Calu3 (cell line): ENCODE measurements at regions not wholly inside any gene's neighbourhood (a gene's known extent, or its start where the extent isn't known, plus 50 kb on each side); places are given as distances from the start of the nearest gene placed in this dataset.

Experiments
- BruUV-seq: library from RNA; stranded (reverse); fragments of 400-500 nt; replicated peaks from 2 replicates; lab custom pipeline; 2021; lab: Mats Ljungman, UMichigan
- CTCF ChIA-PET: fragments of 300-600 bp; sonication (Branson Sonifier 250); formaldehyde crosslinking; loops from one replicate; lab custom pipeline; 2022; ENCODE audit warnings: antibody characterized with exemption; lab: Charles Lee
- DNase-seq: peaks from one replicate; pipeline ENCODE4 v3.0.0; 2022
- H3K27ac Mint-ChIP-seq: one replicate; pipeline ENCODE4 v1.8.0; 2022; ENCODE audit warnings: mixed read lengths; ENCODE audit not compliant: unreplicated experiment
- H3K27me3 Mint-ChIP-seq: one replicate; pipeline ENCODE4 v1.8.0; 2022; ENCODE audit warnings: mixed read lengths; ENCODE audit not compliant: unreplicated experiment
- H3K36me3 Mint-ChIP-seq: one replicate; pipeline ENCODE4 v1.8.0; 2022; ENCODE audit warnings: mild to moderate bottlenecking, moderate library complexity, mixed read lengths; ENCODE audit not compliant: insufficient read depth, unreplicated experiment
- H3K4me1 Mint-ChIP-seq: one replicate; pipeline ENCODE4 v1.8.0; 2022; ENCODE audit warnings: mild to moderate bottlenecking, low read depth, mixed read lengths; ENCODE audit not compliant: unreplicated experiment
- H3K4me3 Mint-ChIP-seq: one replicate; pipeline ENCODE4 v1.8.0; 2022; ENCODE audit warnings: mild to moderate bottlenecking, low read depth, moderate library complexity, mixed read lengths; ENCODE audit not compliant: unreplicated experiment
- H3K9me3 Mint-ChIP-seq: one replicate; pipeline ENCODE4 v1.8.0; 2022; ENCODE audit warnings: low read depth, mixed read lengths; ENCODE audit not compliant: unreplicated experiment
- CTCF ChIP-seq: fragments of 200-600 bp; IDR thresholded peaks from one replicate; pipeline ENCODE4 v1.8.0; 2022; ENCODE audit warnings: antibody characterized with exemption; ENCODE audit not compliant: unreplicated experiment
- intact Hi-C: fragments of 100-400 bp; cut with micrococcal nuclease; formaldehyde crosslinking; loops from one replicate; pipeline ENCODE4 v1.10.0; 2022; ENCODE audit not compliant: unreplicated experiment

- H3K4me1 Mint-ChIP-seq: no peaks in the 10 kb centered on the region
- DNase-seq: no peak
- H3K27ac Mint-ChIP-seq: no peak overlapping the region
- peaks cover 9% of the 10 kb centered on the region for H3K9me3 Mint-ChIP-seq
- intact Hi-C loops: no loop called here
- no peak for TF ChIP-seq CTCF
- H3K4me3 Mint-ChIP-seq: no peak overlapping the region
- CTCF ChIA-PET: interaction anchor here (0.9 kb wide), 1 partner anchor 39 kb away, joined by 3 read pairs; no protein-coding TSS in a partner anchor
- H3K27me3 Mint-ChIP-seq: no peaks in the 10 kb centered on the region
- BruUV-seq: no TSS peak
- no peaks in the 10 kb centered on the region for H3K36me3 Mint-ChIP-seq
Observed at GRCh38 chr12:78269620-78270019, 438.9 kb downstream of the NAV3 start.

- no peak for DNase-seq
- H3K4me3 Mint-ChIP-seq: no peak overlapping the region
- peaks cover 13% of the 10 kb centered on the region for H3K9me3 Mint-ChIP-seq
- intact Hi-C loops: no loop called here
- H3K27me3 Mint-ChIP-seq: no peaks in the 10 kb centered on the region
- no peak for TF ChIP-seq CTCF
- CTCF ChIA-PET: no interaction called here
- no peaks in the 10 kb centered on the region for H3K36me3 Mint-ChIP-seq
- H3K27ac Mint-ChIP-seq: no peak overlapping the region
- no TSS peak for BruUV-seq
- H3K4me1 Mint-ChIP-seq: no peaks in the 10 kb centered on the region
Observed at GRCh38 chr12:78271546-78271945, 440.9 kb downstream of the NAV3 start.

- H3K9me3 Mint-ChIP-seq: peaks cover 20% of the 10 kb centered on the region
- no peak overlapping the region for H3K27ac Mint-ChIP-seq
- no TSS peak for BruUV-seq
- TF ChIP-seq CTCF: no peak
- H3K27me3 Mint-ChIP-seq: no peaks in the 10 kb centered on the region
- no peaks in the 10 kb centered on the region for H3K36me3 Mint-ChIP-seq
- CTCF ChIA-PET: no interaction called here
- intact Hi-C loops: no loop called here
- no peak for DNase-seq
- H3K4me1 Mint-ChIP-seq: no peaks in the 10 kb centered on the region
- no peak overlapping the region for H3K4me3 Mint-ChIP-seq
Observed at GRCh38 chr12:78275886-78276285, 445.2 kb downstream of the NAV3 start.

- no peaks in the 10 kb centered on the region for H3K36me3 Mint-ChIP-seq
- peaks cover 17% of the 10 kb centered on the region for H3K9me3 Mint-ChIP-seq
- H3K27ac Mint-ChIP-seq: no peak overlapping the region
- H3K27me3 Mint-ChIP-seq: no peaks in the 10 kb centered on the region
- no TSS peak for BruUV-seq
- CTCF ChIA-PET: no interaction called here
- DNase-seq: no peak
- TF ChIP-seq CTCF: no peak
- intact Hi-C loops: no loop called here
- no peak overlapping the region for H3K4me3 Mint-ChIP-seq
- no peaks in the 10 kb centered on the region for H3K4me1 Mint-ChIP-seq
Observed at GRCh38 chr12:78278706-78279190, 448.1 kb downstream of the NAV3 start.
